ENCODE measurements at regions not wholly inside any gene's neighbourhood (a gene's known extent, or its start where the extent isn't known, plus 50 kb on each side); places are given as distances from the start of the nearest gene placed in this dataset.

DNA sequence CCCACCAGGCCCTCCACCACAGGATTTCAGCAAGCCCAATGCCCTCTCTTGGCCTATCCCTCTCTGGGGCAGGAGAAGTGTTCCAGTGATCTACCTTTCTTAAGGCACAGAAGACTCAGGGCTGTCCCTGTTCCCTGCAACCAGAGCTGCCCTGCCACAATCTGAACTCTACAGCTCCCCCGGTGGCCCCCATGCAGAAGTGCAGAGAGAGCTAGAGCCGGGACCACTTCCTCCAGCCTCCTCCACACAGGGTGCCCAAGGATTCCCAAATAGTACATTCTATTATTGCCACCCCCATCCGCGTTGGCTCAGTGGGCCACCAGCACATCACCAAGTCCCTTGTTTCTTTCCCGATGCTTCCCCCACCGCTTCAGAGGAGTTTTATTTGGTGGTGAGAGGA, 114.8 kb upstream of the PTPRM start:
- DNase-seq, result peak; percentile 26
- H3K27me3 ChIP-seq, result no peaks in the 10 kb centered on the region
- H3K36me3 ChIP-seq, result no peaks in the 10 kb centered on the region

DNA sequence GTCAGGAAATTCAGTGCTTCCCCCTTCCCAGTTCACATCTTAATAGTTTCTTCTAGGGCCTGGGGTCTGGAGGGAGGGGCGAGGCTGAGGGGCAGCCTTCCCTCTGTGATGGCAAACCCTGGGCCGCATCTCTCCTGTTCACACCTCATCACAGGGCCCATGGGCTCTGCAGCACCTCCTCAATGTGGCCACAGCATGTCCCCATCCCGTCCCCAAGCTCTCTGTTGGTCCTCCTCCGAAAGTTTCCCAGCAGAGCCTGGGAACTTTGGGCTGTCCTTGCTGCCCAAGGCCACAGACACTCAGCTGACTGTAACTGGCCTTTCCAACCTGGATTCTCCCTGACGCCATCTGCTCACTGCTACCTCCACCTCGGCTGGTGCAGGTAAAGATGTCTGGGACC, 112.7 kb upstream of the PTPRM start:
- no peak overlapping the region for H3K4me3 ChIP-seq
- H3K36me3 ChIP-seq, result no peaks in the 10 kb centered on the region
- DNase-seq, result no peak
- H3K27me3 ChIP-seq, result no peaks in the 10 kb centered on the region
- H3K9me3 ChIP-seq, result no peaks in the 10 kb centered on the region

More for the DNA sequence above, 114.8 kb upstream of the PTPRM start:
- Histone ChIP-seq H3K4me3 (no peak overlapping the region), H3K9me3 (no peaks in the 10 kb centered on the region)

DNA sequence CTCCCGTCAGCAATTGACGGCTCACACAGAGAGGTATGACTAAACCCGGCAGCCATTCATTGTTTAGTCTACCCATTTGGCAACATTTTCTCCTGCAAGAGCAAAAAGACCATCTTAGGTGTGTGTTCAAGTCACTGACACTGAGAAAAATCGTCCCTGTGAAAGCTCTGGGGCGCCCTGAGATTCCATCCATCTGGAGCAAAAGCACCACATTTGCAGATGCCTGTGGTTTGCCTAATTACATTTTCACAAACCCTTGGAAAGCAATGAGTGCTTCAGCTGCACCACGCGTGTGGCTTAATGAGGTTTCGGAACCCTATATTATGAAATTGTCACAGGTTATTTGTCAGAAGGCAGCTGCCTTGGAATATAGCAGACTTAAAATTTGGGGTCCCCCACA, 110.7 kb upstream of the PTPRM start:
- Histone ChIP-seq H3K36me3 (no peaks in the 10 kb centered on the region), H3K9me3 (no peaks in the 10 kb centered on the region), H3K27me3 (no peaks in the 10 kb centered on the region), H3K4me3 (no peak overlapping the region)
- no peak for DNase-seq

DNA sequence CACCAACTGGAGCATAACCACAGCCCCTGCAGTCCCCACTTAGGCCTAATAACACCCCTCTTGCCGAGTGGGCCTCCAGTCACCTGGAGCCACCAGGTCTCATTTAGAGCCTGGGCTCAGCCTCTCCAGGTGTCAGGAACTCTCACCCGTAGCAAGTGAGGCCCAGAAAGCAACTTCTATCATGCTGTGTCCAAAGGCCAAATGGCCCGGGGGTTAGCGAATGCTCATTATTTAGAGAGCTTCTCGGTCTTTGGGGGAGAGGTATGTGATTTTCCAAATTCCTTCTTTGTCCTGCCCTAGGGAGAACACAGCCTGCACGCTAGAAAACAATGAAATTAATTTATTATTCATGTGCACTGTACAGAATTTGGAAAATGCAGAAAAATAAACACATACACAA, 109.9 kb upstream of the PTPRM start:
- no peaks in the 10 kb centered on the region for H3K27me3 ChIP-seq
- no peaks in the 10 kb centered on the region for H3K36me3 ChIP-seq
- no peak for DNase-seq
- H3K4me3 ChIP-seq, result no peak overlapping the region
- H3K9me3 ChIP-seq, result no peaks in the 10 kb centered on the region

DNA sequence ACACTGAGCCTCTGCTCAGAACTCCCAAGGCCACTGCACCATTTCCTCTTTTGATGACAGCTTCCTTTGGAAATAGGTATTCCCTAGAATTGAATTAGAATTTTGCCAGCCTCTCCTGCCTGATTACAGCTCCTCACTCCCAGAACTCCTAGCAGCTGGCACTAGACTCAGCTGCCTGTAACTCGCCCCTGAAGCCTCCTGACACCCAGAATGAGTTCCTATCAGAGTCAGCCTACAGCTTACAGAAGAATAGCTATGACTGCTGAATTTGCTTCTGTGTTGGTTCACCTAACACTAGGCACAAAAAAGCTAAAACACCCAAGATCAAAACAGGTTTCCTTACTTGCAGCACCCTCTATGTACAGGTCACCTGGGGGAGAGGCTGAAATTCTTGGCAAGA, 108.2 kb upstream of the PTPRM start:
- Histone ChIP-seq H3K4me3 (no peak overlapping the region), H3K27me3 (no peaks in the 10 kb centered on the region), H3K9me3 (no peaks in the 10 kb centered on the region), H3K36me3 (no peaks in the 10 kb centered on the region)
- no peak for DNase-seq

DNA sequence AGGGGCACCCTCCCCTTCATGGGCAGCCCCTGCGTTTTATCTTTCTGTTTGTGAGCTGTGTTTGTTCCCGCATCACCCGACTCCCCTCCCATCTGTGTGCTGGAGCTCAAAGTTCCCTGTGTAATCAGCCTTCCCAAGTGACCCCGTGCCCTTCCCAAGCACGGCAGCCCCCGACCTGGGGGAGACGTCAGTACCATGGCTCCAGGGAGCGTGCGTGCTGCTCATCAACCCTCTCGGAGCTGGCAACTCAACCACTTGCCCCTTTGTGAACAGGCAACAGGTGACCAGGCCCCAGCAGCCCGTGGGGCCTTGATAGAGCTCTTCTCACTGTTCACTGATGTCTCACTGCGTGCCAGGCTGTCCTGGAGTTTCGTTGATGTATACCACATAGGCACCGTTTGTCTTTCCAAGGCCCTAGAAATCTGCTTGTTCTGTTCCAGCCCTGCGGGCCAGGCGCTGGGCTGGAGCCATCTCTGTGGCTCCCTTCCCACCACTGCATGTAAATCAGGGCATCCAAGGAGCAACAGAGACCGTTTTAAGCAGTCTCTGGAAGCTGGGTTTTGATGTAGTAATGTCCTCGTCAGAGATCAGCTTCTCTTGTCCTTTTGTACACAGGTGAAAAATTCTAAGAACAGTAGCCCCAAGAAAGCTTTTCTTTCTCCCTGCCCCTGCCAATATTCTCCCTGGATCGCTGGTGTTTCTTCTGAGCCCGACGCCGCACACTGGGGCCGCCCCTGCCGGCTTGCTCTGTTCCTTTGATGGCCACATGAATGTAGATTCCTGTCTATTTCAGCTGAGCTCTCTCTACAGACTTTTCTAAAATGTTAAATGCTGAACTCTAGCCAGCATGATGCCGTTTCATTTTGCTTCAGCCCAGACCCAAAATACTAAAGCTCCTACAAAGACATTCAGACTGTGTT, 107.0 kb upstream of the PTPRM start:
- peak overlapping the region; percentile 7; the same call in 1 of the 2 replicates for H3K4me3 ChIP-seq
- no peaks in the 10 kb centered on the region for H3K36me3 ChIP-seq
- DNase-seq, result no peak
- no peaks in the 10 kb centered on the region for H3K9me3 ChIP-seq
- H3K27me3 ChIP-seq, result no peaks in the 10 kb centered on the region

DNA sequence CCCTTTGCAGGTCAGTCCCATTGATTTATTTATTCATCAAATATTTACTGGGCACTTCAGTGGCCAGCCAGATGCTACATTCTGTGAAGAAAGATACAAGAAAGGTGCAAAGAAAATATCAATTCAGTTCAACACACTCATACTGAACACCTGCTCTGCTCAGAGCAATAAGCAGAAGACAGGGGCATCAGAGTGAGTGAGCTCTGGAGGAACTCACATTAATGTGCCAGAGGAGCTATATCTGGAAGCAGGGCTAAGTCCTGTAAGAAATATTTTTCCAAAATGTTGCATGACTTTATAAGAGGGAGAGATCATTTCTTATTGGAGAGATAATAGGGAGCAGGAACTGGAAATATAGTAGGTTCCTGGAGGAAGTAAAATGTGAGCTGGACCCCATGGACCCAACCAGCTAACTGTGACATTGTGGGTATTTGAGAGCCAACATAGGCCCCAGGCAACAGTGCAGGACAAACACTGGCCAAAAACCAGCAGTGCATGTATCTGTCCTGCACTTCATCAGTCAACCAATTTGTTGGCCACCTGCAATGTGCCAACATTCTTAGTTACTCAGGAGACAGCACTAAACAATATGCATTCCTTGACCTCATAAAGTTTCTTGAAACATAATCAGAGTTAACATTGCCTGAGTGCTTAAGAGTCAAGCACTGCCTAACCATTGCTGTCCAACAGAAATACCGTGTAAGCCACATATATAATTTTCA, 102.7 kb upstream of the PTPRM start:
- Histone ChIP-seq H3K27me3 (no peaks in the 10 kb centered on the region), H3K4me3 (no peak overlapping the region), H3K9me3 (no peaks in the 10 kb centered on the region), H3K36me3 (no peaks in the 10 kb centered on the region)
- no peak for DNase-seq

DNA sequence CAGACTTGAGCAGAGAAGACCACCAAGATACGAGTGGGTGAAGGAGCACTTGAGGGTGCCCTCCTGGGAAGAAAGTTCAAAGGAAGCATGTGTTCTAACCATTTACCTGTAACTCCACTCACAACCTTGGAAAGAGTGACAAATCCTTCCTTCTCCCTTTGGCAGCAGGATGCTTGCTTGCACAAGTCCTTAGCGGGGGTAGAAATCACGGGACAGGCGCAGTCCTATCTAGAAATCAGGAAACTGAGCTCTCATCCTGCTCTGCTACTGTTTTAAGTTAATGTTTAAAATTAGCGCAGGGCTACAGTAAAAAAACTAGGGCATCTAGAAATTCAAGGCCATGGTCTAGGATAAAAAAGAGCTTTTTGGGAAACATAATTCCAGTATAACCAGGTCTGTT, 100.9 kb upstream of the PTPRM start:
- H3K4me3 ChIP-seq, result no peak overlapping the region
- H3K9me3 ChIP-seq, result no peaks in the 10 kb centered on the region
- DNase-seq, result no peak
- H3K36me3 ChIP-seq, result no peaks in the 10 kb centered on the region
- no peaks in the 10 kb centered on the region for H3K27me3 ChIP-seq

DNA sequence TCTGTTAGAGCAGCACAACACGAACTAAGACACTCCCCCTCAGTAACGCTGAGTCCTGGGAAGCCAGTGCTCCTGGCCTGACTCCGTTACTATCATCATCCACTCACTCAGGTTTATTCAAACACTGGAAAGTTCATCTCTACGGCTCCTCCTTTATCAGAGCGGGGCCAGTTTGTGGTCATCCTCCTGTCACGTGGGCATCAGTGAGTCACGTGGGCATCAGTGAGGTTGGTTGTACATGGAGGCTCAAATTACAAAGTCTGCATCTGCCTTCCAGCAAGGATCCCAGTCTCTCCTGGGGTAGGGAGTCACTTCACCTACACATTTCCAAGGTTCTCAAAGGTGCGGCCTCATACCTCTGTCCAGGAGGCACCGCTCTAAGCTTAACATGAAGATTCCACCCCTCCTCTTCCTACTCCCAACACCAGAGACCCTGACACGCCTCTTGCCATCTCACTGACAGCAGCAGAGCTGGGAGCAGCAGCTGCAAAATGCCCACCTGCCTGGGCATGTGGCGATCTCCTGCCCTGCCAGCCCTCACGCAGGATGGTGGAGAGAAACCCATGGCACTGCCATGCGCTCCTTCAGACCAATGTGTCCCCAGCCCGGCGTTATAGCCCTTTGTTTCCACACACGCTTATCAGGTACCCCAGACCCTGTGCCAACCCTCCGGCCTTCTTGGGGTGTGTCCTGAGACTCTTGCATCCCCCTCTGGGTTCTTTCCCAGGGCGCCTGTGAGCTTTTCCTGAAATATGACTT, 99.2 kb upstream of the PTPRM start:
- Histone ChIP-seq H3K9me3 (no peaks in the 10 kb centered on the region), H3K4me3 (no peak overlapping the region), H3K36me3 (no peaks in the 10 kb centered on the region), H3K27me3 (no peaks in the 10 kb centered on the region)
- DNase-seq, result no peak

DNA sequence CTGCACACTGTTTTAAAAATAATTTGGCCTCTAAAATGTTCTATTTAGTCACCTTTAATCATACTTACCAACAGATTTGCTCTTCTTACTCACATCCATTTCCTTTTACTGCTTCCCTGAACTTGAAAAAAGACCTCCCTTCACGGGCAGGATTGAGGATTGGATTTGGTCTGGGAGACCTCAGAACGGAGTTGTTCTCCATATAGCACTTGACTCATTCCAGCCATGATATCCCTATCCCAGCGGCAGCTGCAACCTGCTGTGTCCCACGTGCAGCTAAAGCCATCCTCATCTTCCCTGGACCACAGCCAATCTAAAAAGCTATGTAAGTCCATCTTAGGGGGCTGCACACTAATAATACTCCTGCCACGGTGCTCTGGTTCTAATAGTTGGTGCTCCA, 97.0 kb upstream of the PTPRM start:
- no peaks in the 10 kb centered on the region for H3K9me3 ChIP-seq

DNA sequence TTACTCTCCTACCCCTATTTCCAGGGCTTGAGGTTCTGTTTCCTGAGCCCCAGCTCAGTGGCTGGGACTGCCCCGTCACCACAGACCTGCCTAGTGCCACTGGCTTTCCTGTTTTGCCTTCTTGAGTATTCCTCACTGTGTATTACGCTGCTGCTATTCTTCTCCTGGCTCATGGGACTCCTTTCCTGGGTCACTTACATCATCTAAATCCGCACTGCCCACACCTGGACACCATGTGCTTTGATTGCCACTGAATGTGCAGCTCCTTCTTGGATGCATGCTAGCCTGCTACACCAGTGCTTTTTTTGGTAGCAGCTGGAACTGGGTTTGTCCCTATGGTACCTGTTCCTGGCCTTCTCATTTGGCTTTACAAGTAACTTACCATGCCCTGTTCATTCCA, 96.6 kb upstream of the PTPRM start:
- H3K9me3 ChIP-seq, result no peaks in the 10 kb centered on the region
- DNase-seq, result no peak
- no peak overlapping the region for H3K4me3 ChIP-seq
- H3K27me3 ChIP-seq, result no peaks in the 10 kb centered on the region
- no peaks in the 10 kb centered on the region for H3K36me3 ChIP-seq

More for the DNA sequence above, 97.0 kb upstream of the PTPRM start:
- DNase-seq, result no peak
- H3K36me3 ChIP-seq, result no peaks in the 10 kb centered on the region
- H3K4me3 ChIP-seq, result no peak overlapping the region
- no peaks in the 10 kb centered on the region for H3K27me3 ChIP-seq

DNA sequence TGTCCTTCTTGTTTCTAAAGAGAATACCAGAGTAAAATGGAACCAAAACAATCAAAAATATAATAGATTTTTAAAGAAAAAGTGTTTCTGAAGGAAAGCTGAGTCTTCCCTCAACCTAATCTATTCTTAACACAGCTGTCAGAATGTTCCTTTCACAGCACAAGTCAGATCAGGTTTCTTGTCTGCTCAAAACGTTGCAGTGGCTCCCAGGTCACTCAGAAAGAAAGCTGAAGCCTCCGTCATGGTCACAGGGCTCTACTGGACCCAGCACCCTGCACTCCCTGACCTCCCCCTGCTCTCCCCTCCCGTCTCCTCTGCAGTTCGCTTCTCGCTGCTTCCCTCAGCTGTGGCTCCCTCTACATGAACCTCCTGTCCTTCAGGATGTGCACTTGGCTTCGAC, 90.7 kb upstream of the PTPRM start:
- H3K27me3 ChIP-seq, result no peaks in the 10 kb centered on the region
- no peaks in the 10 kb centered on the region for H3K36me3 ChIP-seq
- no peak for DNase-seq
- H3K9me3 ChIP-seq, result no peaks in the 10 kb centered on the region
- H3K4me3 ChIP-seq, result no peak overlapping the region

DNA sequence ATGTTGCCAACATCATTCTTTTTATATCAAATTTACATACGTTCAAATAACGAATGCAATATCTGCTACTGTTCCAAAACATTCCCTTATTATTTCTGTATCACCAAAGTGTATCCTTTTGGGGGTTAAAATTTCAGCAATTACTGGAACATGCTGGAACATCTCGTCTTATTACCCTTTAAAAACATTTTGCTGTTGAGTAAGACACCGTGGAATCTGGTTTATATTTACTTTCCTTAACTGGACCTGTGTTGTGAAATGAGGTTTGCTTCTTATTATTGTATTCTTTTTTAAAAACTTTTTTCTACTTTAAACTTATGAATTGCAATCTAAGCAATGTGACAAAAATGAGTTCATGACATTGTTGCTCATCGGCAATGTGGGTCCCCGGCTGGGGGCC, 87.4 kb upstream of the PTPRM start:
- Histone ChIP-seq H3K9me3 (no peaks in the 10 kb centered on the region), H3K36me3 (no peaks in the 10 kb centered on the region), H3K4me3 (no peak overlapping the region), H3K27me3 (no peaks in the 10 kb centered on the region)
- no peak for DNase-seq

DNA sequence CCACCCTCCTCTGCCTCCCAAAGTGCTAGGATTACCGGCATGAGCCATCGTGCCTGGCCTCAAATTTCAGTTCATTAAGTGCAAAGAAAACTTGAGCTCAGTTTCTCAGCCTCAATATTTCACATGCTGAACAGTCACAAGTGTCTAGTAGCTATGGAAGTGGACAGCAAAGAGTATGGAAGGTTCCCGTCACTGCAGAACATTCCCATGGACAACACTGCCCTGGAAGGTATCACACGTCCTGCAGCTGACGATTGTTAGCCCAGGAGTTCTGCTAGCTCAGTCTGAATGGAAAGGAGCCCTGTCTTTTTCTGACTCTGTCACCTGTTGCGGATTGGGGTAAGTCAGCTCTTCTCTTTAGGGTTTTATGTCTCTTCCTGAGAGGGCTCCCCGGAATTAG, 86.2 kb upstream of the PTPRM start:
- no peaks in the 10 kb centered on the region for H3K27me3 ChIP-seq
- no peaks in the 10 kb centered on the region for H3K36me3 ChIP-seq
- no peak for DNase-seq
- no peak overlapping the region for H3K4me3 ChIP-seq
- no peaks in the 10 kb centered on the region for H3K9me3 ChIP-seq

DNA sequence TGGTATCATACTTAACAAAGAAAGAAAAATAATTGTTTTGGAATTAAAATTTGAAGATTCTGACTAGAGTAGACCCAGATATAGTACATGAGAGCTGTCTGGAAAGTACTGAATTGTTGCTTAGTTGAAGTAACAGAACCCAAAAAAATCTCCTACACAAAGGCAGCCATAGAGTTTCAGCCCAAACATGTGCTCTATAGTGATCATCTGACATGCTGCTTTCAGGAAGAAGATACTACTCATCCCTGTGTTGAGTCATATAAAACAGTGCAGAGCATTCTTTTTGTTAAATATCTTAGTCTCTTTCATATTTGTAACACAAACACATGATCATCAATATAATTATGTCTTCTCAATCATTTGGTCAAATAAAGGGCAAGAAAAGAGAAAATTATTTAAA, 84.8 kb upstream of the PTPRM start:
- no peaks in the 10 kb centered on the region for H3K27me3 ChIP-seq
- no peak overlapping the region for H3K4me3 ChIP-seq
- H3K9me3 ChIP-seq, result no peaks in the 10 kb centered on the region
- no peak for DNase-seq
- no peaks in the 10 kb centered on the region for H3K36me3 ChIP-seq

DNA sequence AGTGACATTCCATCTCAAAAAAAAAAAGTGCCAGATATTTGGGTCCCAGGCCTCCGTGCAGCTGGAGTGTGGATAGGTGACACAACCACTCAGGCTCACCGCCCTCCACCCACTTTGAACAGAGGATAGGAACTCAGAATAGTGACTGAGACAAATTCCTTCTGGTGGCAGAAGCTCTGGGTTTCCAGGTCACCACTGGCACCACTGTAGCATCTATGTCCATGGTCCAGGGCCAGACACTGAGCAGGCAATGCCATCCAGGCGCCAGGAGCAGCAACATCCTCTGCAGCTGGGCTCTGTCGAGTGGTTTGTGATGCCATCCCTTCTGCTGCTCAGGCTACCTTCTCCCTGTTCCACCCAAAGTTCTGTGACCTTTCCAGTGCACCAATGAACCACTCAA, 81.5 kb upstream of the PTPRM start:
- Histone ChIP-seq H3K9me3 (no peaks in the 10 kb centered on the region), H3K27me3 (no peaks in the 10 kb centered on the region), H3K4me3 (no peak overlapping the region), H3K36me3 (no peaks in the 10 kb centered on the region)
- DNase-seq, result no peak

DNA sequence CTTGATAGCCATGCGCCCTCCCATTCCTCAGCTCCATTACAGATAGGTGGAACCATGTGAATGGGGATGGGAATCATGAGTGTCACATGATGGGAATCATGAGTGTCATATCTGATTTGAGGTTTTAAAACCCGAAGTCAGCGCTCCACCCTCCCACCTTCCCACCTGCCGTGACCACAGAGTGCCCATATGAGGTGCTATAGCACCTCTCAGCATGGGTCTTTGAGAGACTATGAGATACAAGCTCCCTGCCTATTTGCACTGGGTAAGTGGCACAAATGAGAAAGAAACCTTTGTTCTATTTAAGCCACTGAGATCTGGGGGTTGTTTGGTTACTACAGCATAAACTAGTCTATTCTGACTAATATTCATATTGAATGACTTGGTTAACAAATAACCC, 78.5 kb upstream of the PTPRM start:
- DNase-seq, result no peak
- no peaks in the 10 kb centered on the region for H3K9me3 ChIP-seq

More for the DNA sequence above, 78.5 kb upstream of the PTPRM start:
- Histone ChIP-seq H3K36me3 (no peaks in the 10 kb centered on the region), H3K4me3 (no peak overlapping the region), H3K27me3 (no peaks in the 10 kb centered on the region)
